ENCODE measurements at regions not wholly inside any gene's neighbourhood (a gene's known extent, or its start where the extent isn't known, plus 50 kb on each side); places are given as distances from the start of the nearest gene placed in this dataset.

DNA sequence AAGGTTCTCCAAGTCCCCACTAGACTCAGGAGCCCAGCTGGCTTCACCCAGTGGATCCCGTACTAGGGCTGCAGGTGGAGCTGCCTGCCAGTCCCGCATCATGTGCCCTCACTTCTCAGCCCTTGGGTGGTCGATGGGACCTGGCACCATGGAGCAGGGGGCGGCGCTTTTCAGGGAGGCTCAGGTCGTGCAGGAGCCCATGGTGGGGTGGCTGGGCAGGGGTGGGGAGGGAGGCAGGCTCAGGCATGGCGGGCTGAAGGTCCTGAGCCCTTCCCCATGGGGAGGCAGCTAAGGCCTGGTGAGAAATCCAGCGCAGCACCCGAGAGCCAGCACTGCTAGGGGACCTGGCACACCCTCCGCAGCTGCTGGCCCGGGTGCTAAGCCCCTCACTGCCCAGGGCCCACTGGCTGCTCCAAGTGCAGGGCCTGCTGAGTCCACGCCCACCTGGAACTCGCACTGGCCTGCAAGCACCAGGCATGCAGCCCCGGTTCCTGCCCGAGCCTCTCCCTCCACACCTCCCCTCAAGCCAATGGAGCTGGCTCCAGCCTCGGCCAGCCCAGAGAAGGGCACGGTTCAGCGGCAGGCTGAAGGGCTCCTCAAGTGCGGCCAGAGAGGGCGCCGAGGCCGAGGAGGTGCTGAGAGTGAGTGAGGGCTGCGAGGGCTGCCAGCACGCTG, 72.7 kb upstream of the SLIT2 start:
- no peak overlapping the region for H2BK12ac ChIP-seq (ENCODE audit: low read length)
- DNase-seq = no peak
- no peak overlapping the region for H2BK5ac ChIP-seq (ENCODE audit: low read depth, low read length, poor library complexity)
- no peaks in the 10 kb centered on the region for H3K79me1 ChIP-seq (ENCODE audit: low read length)
- H2BK120ac ChIP-seq (ENCODE audit: insufficient read depth, low read length, poor library complexity) = no peak overlapping the region
- no peaks in the 10 kb centered on the region for H3K27me3 ChIP-seq (ENCODE audit: insufficient read depth, low read length)
- H3K4me1 ChIP-seq (ENCODE audit: control insufficient read depth in 1 of 2, insufficient read depth in 2 of 2, low read length in 2 of 2) = no peaks in the 10 kb centered on the region
- peaks cover 4% of the 10 kb centered on the region for H3K9me3 ChIP-seq (ENCODE audit: insufficient read depth, low read depth, low read length)
- no peak overlapping the region for H3K4me3 ChIP-seq (ENCODE audit: low read depth, low read length)
- no peak overlapping the region for H2AK5ac ChIP-seq (ENCODE audit: low read length)
- H3K79me2 ChIP-seq (ENCODE audit: control insufficient read depth, insufficient read depth, low read length, poor library complexity) = no peaks in the 10 kb centered on the region
- no peak overlapping the region for H3K27ac ChIP-seq (ENCODE audit: low read depth, low read length)
- H3K14ac ChIP-seq (ENCODE audit: low read length) = no peak overlapping the region
- H3K36me3 ChIP-seq (ENCODE audit: control insufficient read depth in 1 of 2, insufficient read depth in 2 of 2, low read length in 2 of 2) = no peaks in the 10 kb centered on the region
- no CpG with 5 or more reads among the region's 24 CpGs for WGBS (ENCODE audit: extremely low coverage, insufficient coverage, insufficient read length)
- no peak overlapping the region for H2AFZ ChIP-seq (ENCODE audit: insufficient read depth, low read length, poor library complexity)
- H3K9ac ChIP-seq (ENCODE audit: low read length) = no peak overlapping the region
- H4K91ac ChIP-seq (ENCODE audit: low read depth, low read length) = no peak overlapping the region
- no peak overlapping the region for H3K23ac ChIP-seq (ENCODE audit: low read length)
- no peak overlapping the region for H4K8ac ChIP-seq (ENCODE audit: low read depth, low read length)
- H3K4ac ChIP-seq (ENCODE audit: low read depth, low read length) = no peak overlapping the region
- no peak overlapping the region for H3K4me2 ChIP-seq (ENCODE audit: low read length)
- H3K18ac ChIP-seq (ENCODE audit: low read length) = no peak overlapping the region
- H4K12ac ChIP-seq (ENCODE audit: low read depth, low read length) = no peak overlapping the region

DNA sequence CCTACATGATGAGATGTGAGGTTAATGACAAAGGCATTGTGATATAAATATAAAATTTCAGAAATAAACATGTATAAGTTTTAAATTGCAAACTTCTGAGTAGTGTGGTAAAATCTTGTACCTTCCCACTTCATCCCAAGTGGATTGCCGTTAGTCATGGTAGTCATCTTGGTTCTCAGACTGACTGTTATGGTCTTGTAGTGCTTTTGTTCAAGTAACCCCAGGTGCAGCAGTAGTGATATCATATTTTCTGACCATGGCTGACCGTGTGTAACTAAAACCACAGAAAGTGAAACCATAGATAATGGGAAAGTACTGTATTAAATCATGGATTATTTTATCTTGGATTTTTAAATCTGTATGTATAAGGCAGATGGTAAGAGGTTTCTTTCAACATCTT, 74.8 kb upstream of the SLIT2 start:
- no peak overlapping the region for H3K23ac ChIP-seq (ENCODE audit: low read length)
- no peak overlapping the region for H2AFZ ChIP-seq (ENCODE audit: insufficient read depth, low read length, poor library complexity)

DNA sequence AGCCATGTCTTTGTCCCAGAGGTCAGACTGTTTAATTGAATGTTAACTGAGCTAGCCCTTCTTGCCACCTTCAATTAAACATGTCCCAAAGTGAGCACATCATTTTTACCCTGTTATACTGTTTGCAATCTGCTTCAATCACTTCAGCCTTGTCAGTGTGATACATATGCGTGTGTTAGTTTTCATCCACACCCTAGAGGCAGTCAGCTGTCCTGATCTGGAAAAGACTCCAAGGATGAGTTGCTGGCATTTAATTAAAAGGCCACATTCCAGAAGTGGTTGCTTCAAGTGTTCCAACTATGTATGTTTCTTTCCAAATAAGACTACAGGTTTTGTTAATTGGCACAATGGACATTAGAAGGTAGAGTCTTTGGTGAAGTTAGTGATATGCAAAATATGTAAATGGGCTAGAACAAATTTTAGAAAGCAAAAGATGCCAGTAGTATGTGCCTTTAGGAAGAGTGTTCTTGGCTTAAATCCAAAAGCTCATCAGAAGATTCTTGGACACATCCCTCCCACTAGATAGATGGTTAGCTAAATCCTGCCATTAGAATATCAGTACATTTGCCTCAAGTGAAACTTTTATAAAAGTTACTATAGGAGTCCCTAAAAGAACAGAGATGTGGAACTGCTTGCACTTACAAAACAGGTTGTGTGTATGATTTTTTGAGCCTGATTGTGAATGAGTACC, 79.5 kb upstream of the SLIT2 start:
- H2BK5ac ChIP-seq (ENCODE audit: low read depth, low read length, poor library complexity) = no peak overlapping the region
- H2BK12ac ChIP-seq (ENCODE audit: low read length) = no peak overlapping the region
- no peaks in the 10 kb centered on the region for H3K79me2 ChIP-seq (ENCODE audit: control insufficient read depth, insufficient read depth, low read length, poor library complexity)
- DNase-seq = no peak
- no CpG with 5 or more reads among the region's 1 CpG for WGBS (ENCODE audit: extremely low coverage, insufficient coverage, insufficient read length)
- H3K36me3 ChIP-seq (ENCODE audit: control insufficient read depth in 1 of 2, insufficient read depth in 2 of 2, low read length in 2 of 2) = no peaks in the 10 kb centered on the region
- H3K9ac ChIP-seq (ENCODE audit: low read length) = no peak overlapping the region
- H2AFZ ChIP-seq (ENCODE audit: insufficient read depth, low read length, poor library complexity) = no peak overlapping the region
- H2BK120ac ChIP-seq (ENCODE audit: insufficient read depth, low read length, poor library complexity) = no peak overlapping the region
- no peak overlapping the region for H3K4me3 ChIP-seq (ENCODE audit: low read depth, low read length)
- no peak overlapping the region for H3K14ac ChIP-seq (ENCODE audit: low read length)
- no peaks in the 10 kb centered on the region for H3K4me1 ChIP-seq (ENCODE audit: control insufficient read depth in 1 of 2, insufficient read depth in 2 of 2, low read length in 2 of 2)
- H2AK5ac ChIP-seq (ENCODE audit: low read length) = no peak overlapping the region
- no peaks in the 10 kb centered on the region for H3K9me3 ChIP-seq (ENCODE audit: insufficient read depth, low read depth, low read length)
- no peak overlapping the region for H4K91ac ChIP-seq (ENCODE audit: low read depth, low read length)
- H4K8ac ChIP-seq (ENCODE audit: low read depth, low read length) = no peak overlapping the region
- H3K4ac ChIP-seq (ENCODE audit: low read depth, low read length) = no peak overlapping the region
- no peaks in the 10 kb centered on the region for H3K79me1 ChIP-seq (ENCODE audit: low read length)
- no peak overlapping the region for H4K12ac ChIP-seq (ENCODE audit: low read depth, low read length)
- no peak overlapping the region for H3K27ac ChIP-seq (ENCODE audit: low read depth, low read length)
- H3K27me3 ChIP-seq (ENCODE audit: insufficient read depth, low read length) = no peaks in the 10 kb centered on the region
- H3K4me2 ChIP-seq (ENCODE audit: low read length) = no peak overlapping the region
- no peak overlapping the region for H3K18ac ChIP-seq (ENCODE audit: low read length)
- H3K23ac ChIP-seq (ENCODE audit: low read length) = no peak overlapping the region

More for the DNA sequence above, 74.8 kb upstream of the SLIT2 start:
- Histone ChIP-seq H2BK120ac (ENCODE audit: insufficient read depth, low read length, poor library complexity) (no peak overlapping the region), H4K91ac (ENCODE audit: low read depth, low read length) (no peak overlapping the region), H3K14ac (ENCODE audit: low read length) (no peak overlapping the region), H3K4me1 (ENCODE audit: control insufficient read depth in 1 of 2, insufficient read depth in 2 of 2, low read length in 2 of 2) (no peaks in the 10 kb centered on the region), H2BK12ac (ENCODE audit: low read length) (no peak overlapping the region), H2AK5ac (ENCODE audit: low read length) (no peak overlapping the region), H3K79me1 (ENCODE audit: low read length) (no peaks in the 10 kb centered on the region), H3K27ac (ENCODE audit: low read depth, low read length) (no peak overlapping the region), H3K18ac (ENCODE audit: low read length) (no peak overlapping the region), H3K4ac (ENCODE audit: low read depth, low read length) (no peak overlapping the region), H3K4me3 (ENCODE audit: low read depth, low read length) (no peak overlapping the region), H4K12ac (ENCODE audit: low read depth, low read length) (no peak overlapping the region), H3K9me3 (ENCODE audit: insufficient read depth, low read depth, low read length) (peaks cover 4% of the 10 kb centered on the region), H3K9ac (ENCODE audit: low read length) (no peak overlapping the region), H4K8ac (ENCODE audit: low read depth, low read length) (no peak overlapping the region), H3K4me2 (ENCODE audit: low read length) (no peak overlapping the region), H3K27me3 (ENCODE audit: insufficient read depth, low read length) (no peaks in the 10 kb centered on the region), H3K36me3 (ENCODE audit: control insufficient read depth in 1 of 2, insufficient read depth in 2 of 2, low read length in 2 of 2) (no peaks in the 10 kb centered on the region), H3K79me2 (ENCODE audit: control insufficient read depth, insufficient read depth, low read length, poor library complexity) (no peaks in the 10 kb centered on the region), H2BK5ac (ENCODE audit: low read depth, low read length, poor library complexity) (no peak overlapping the region)
- no CpG with 5 or more reads among the region's 2 CpGs for WGBS (ENCODE audit: extremely low coverage, insufficient coverage, insufficient read length)
- DNase-seq = no peak

DNA sequence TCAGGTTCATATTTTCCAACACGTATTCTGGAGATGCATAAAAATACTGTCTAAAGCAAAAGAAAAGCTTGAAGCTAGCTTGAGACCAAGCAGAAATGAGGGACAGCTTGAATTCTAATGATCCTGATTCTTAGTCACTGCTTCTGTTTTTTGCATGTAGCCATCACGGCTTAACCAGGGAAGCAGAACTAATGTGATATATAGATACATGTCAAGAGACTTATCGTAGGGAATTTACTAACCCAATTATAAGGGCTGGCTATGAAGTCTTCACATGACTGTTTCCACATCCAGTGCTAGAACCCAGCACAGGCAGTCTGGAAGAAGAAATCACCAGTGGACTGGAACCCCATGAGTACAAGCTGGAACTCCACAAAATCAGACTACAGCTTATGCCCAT, 85.2 kb upstream of the SLIT2 start:
- Histone ChIP-seq H3K27me3 (ENCODE audit: insufficient read depth, low read length) (no peaks in the 10 kb centered on the region), H3K9ac (ENCODE audit: low read length) (no peak overlapping the region), H3K4me3 (ENCODE audit: low read depth, low read length) (no peak overlapping the region), H2BK12ac (ENCODE audit: low read length) (no peak overlapping the region), H3K4me2 (ENCODE audit: low read length) (no peak overlapping the region), H3K4me1 (ENCODE audit: control insufficient read depth in 1 of 2, insufficient read depth in 2 of 2, low read length in 2 of 2) (no peaks in the 10 kb centered on the region), H3K4ac (ENCODE audit: low read depth, low read length) (no peak overlapping the region), H4K12ac (ENCODE audit: low read depth, low read length) (no peak overlapping the region), H3K79me1 (ENCODE audit: low read length) (no peaks in the 10 kb centered on the region), H4K91ac (ENCODE audit: low read depth, low read length) (no peak overlapping the region), H3K9me3 (ENCODE audit: insufficient read depth, low read depth, low read length) (no peaks in the 10 kb centered on the region), H2BK5ac (ENCODE audit: low read depth, low read length, poor library complexity) (no peak overlapping the region), H3K23ac (ENCODE audit: low read length) (no peak overlapping the region), H2AFZ (ENCODE audit: insufficient read depth, low read length, poor library complexity) (no peak overlapping the region), H3K79me2 (ENCODE audit: control insufficient read depth, insufficient read depth, low read length, poor library complexity) (no peaks in the 10 kb centered on the region), H4K8ac (ENCODE audit: low read depth, low read length) (no peak overlapping the region), H3K18ac (ENCODE audit: low read length) (no peak overlapping the region), H3K36me3 (ENCODE audit: control insufficient read depth in 1 of 2, insufficient read depth in 2 of 2, low read length in 2 of 2) (no peaks in the 10 kb centered on the region), H3K27ac (ENCODE audit: low read depth, low read length) (no peak overlapping the region), H2BK120ac (ENCODE audit: insufficient read depth, low read length, poor library complexity) (no peak overlapping the region), H2AK5ac (ENCODE audit: low read length) (no peak overlapping the region), H3K14ac (ENCODE audit: low read length) (no peak overlapping the region)
- DNase-seq = no peak
- WGBS (ENCODE audit: extremely low coverage, insufficient coverage, insufficient read length) = no CpG with 5 or more reads among the region's 3 CpGs
